SIG-M5 treated with dmso at 0.1 percent for 504 hours (cell line): ENCODE measurements at regions not wholly inside any gene's neighbourhood (a gene's known extent, or its start where the extent isn't known, plus 50 kb on each side); places are given as distances from the start of the nearest gene placed in this dataset.

Experiments used
- DNase-seq: peaks from one replicate; lab custom pipeline; 2025; ENCODE audit not compliant: unreplicated experiment; lab: John Stamatoyannopoulos, UW

DNA sequence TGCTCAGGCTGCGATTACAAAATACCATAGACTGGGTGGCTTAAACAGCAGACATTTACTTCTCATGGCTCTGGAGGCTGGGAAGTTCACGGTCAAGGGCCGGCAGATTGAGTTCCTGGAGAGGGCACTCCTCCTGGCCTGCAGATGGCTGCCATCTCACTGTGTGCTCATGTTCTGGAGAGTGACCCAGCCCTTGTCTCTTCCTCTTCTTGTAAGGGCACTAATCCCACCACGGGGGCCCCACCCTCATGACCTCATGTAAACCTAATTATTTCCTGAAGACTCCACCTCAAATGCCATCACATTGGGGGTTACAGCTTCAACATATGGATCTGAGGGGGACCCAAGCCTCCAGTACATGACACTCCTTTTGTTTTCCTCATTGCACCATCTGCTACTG, 56.0 kb upstream of the CLDN10 start:
- no peak for DNase-seq

DNA sequence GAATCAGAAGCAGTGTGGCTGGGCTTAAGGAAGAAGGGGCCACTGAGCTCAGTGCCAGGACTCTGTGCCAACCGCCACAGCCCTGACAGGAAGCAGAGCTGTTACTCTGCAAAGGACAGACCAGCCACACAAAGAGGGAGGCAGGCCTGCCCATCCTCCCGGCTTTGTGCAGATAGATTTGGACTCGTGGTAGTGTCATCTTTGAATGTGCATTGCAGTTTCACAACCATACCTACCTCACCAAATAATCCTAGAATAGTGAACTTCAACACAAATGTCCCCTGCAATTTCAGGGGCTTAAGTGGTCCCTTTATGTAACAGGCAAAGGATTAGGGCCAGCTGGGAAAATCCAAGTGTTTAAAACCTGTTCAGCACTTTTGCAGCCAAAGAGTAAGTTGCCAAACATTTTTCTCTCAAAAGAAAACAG, 55.1 kb upstream of the CLDN10 start:
- DNase-seq = no peak

GRCh38 chr13:95498886-95499285, 53.6 kb upstream of the CLDN10 start:
- no peak for DNase-seq

DNA sequence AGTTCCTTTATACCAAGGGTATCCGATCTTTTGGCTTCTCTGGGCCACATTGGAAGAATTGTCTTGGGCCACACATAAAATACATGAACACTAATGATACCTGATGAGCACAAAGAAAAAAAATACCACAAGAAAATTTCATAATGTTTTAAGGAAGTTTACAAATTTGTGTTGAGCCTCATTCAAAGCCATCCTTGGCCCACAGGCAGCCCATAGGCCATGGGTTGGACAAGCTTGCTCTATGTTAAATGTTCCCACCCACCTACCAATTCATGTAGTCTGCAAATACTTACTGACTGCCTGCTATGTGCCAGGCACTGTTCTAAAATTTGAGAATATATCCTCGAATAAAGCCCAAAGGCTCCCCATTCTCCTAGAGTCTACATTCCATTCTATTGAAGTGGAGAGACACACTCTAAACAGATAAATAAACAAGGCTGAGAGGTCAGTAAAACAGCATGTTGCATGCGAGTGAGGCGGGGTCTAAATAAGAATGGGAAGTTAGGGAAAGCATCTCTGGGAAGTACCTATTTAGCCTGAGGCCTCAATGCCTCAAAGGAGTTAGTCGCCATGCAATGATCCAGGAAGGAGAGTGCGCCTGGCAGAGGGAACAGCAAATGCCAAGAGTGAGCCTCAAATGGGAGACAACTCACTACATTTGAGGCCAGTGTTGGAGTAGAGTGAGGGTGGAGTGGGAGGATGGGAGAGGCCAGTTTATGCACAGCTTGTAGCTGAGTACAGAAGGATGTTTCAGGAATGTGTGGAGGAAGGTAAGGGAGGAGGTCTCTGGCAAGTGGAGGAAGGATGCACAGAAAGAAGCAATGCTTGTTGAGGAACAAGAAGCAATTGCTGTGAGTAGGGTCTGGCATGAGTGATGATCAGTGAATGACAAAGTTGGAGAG, 52.5 kb upstream of the CLDN10 start:
- no peak for DNase-seq

DNA sequence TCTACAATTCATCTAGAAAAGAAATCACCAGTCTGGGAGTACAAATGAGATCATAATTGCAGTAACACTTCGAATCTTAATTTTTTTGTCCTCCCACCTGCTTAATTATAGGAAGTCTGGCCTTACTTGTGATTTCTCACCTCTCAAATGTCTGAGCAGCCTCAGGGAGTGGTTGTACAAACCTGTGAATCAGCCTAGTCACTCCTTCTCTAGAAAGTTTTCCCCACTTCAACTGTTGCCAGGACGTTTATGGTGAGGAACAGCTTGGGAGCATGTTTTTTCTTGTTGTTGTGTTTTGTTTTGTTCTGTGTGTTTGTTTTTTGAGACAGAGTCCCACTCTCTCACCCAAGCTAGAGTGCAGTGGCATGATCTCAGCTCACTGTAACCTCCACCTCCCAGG, 50.3 kb upstream of the CLDN10 start:
- DNase-seq = no peak
